ENCODE measurements at regions not wholly inside any gene's neighbourhood (a gene's known extent, or its start where the extent isn't known, plus 50 kb on each side); places are given as distances from the start of the nearest gene placed in this dataset.

- no peak overlapping the region for H2BK120ac ChIP-seq (ENCODE audit: low read depth, low read length)
- no peak overlapping the region for H2BK15ac ChIP-seq (ENCODE audit: low read length)
- H3K79me1 ChIP-seq (ENCODE audit: low read depth, low read length) = no peaks in the 10 kb centered on the region
- H3K9me3 ChIP-seq (replicated peaks in 1 of 2; ENCODE audit: control insufficient read depth in 2 of 2, insufficient read depth in 1 of 2, low read depth in 1 of 2, low read length in 2 of 2) = no peaks in the 10 kb centered on the region
- no peaks in the 10 kb centered on the region for H3K27me3 ChIP-seq (ENCODE audit: control insufficient read depth in 3 of 3, insufficient read depth in 3 of 3, low read depth in 1 of 3, low read length in 3 of 3)
- no peak overlapping the region for H2BK12ac ChIP-seq (ENCODE audit: low read length)
- no CpG with 5 or more reads among the region's 4 CpGs for WGBS, 2 donors (ENCODE audit: extremely low coverage in 2 of 2, insufficient read length in 2 of 2, insufficient replicate concordance in 1 of 2)
- no peak overlapping the region for H2BK5ac ChIP-seq (ENCODE audit: low read length)
- H3K23ac ChIP-seq (ENCODE audit: low read depth, low read length, poor library complexity) = no peak overlapping the region
- H3K27ac ChIP-seq (replicated peaks; ENCODE audit: low read length) = no peak overlapping the region
- no peak overlapping the region for H2AK5ac ChIP-seq (ENCODE audit: low read depth, low read length)
- H3K9ac ChIP-seq (ENCODE audit: low read depth, low read length, poor library complexity) = no peak overlapping the region
- H4K8ac ChIP-seq (ENCODE audit: low read depth, low read length) = no peak overlapping the region
- H3K4me2 ChIP-seq (ENCODE audit: insufficient read depth, low read length, poor library complexity, severe bottlenecking) = no peak overlapping the region
- no peak overlapping the region for H4K91ac ChIP-seq (ENCODE audit: low read depth, low read length, poor library complexity)
- no peaks in the 10 kb centered on the region for H3K4me1 ChIP-seq (ENCODE audit: control insufficient read depth in 2 of 2, insufficient read depth in 1 of 2, low read depth in 1 of 2, low read length in 2 of 2)
- no peak overlapping the region for H3K4me3 ChIP-seq (ENCODE audit: low read length in 2 of 2)
- no peak overlapping the region for H3K4ac ChIP-seq (ENCODE audit: low read length)
- no peak overlapping the region for H3K18ac ChIP-seq (ENCODE audit: low read length)
- no peak overlapping the region for H3K14ac ChIP-seq (ENCODE audit: low read length)
- no peak for DNase-seq (ENCODE audit: low spot score)
- H3K36me3 ChIP-seq (replicated peaks in 1 of 2; ENCODE audit: control insufficient read depth in 2 of 2, insufficient read depth in 2 of 2, low read length in 2 of 2) = no peaks in the 10 kb centered on the region
- H2AFZ ChIP-seq (ENCODE audit: low read length) = no peak overlapping the region
Measured at GRCh38 chr1:75035536-75035935, 98.7 kb upstream of the LHX8 start.

GRCh38 chr1:75053207-75053606 is 81.0 kb upstream of the LHX8 start:
- no peak for DNase-seq (ENCODE audit: low spot score)
- WGBS, 2 donors (ENCODE audit: extremely low coverage in 2 of 2, insufficient read length in 2 of 2, insufficient replicate concordance in 1 of 2) = no CpG with 5 or more reads among the region's 2 CpGs

GRCh38 chr1:75058424-75058823 is 75.8 kb upstream of the LHX8 start:
- Histone ChIP-seq H3K9ac (ENCODE audit: low read depth, low read length, poor library complexity) (no peak overlapping the region), H2BK15ac (ENCODE audit: low read length) (no peak overlapping the region), H4K8ac (ENCODE audit: low read depth, low read length) (no peak overlapping the region), H3K36me3 (replicated peaks in 1 of 2; ENCODE audit: control insufficient read depth in 2 of 2, insufficient read depth in 2 of 2, low read length in 2 of 2) (no peaks in the 10 kb centered on the region), H3K4me3 (ENCODE audit: low read length in 2 of 2) (no peak overlapping the region), H4K91ac (ENCODE audit: low read depth, low read length, poor library complexity) (no peak overlapping the region), H3K27me3 (ENCODE audit: control insufficient read depth in 3 of 3, insufficient read depth in 3 of 3, low read depth in 1 of 3, low read length in 3 of 3) (no peaks in the 10 kb centered on the region), H2AFZ (ENCODE audit: low read length) (no peak overlapping the region), H3K23ac (ENCODE audit: low read depth, low read length, poor library complexity) (no peak overlapping the region), H3K27ac (replicated peaks; ENCODE audit: low read length) (no peak overlapping the region), H2BK120ac (ENCODE audit: low read depth, low read length) (no peak overlapping the region), H3K79me1 (ENCODE audit: low read depth, low read length) (no peaks in the 10 kb centered on the region), H3K4me1 (ENCODE audit: control insufficient read depth in 2 of 2, insufficient read depth in 1 of 2, low read depth in 1 of 2, low read length in 2 of 2) (no peaks in the 10 kb centered on the region), H3K4me2 (ENCODE audit: insufficient read depth, low read length, poor library complexity, severe bottlenecking) (no peak overlapping the region), H2AK5ac (ENCODE audit: low read depth, low read length) (no peak overlapping the region), H3K18ac (ENCODE audit: low read length) (no peak overlapping the region), H3K4ac (ENCODE audit: low read length) (no peak overlapping the region), H2BK5ac (ENCODE audit: low read length) (no peak overlapping the region), H3K14ac (ENCODE audit: low read length) (no peak overlapping the region), H2BK12ac (ENCODE audit: low read length) (no peak overlapping the region), H3K9me3 (replicated peaks in 1 of 2; ENCODE audit: control insufficient read depth in 2 of 2, insufficient read depth in 1 of 2, low read depth in 1 of 2, low read length in 2 of 2) (no peaks in the 10 kb centered on the region)
- no peak for DNase-seq (ENCODE audit: low spot score)

More at GRCh38 chr1:75053207-75053606, 81.0 kb upstream of the LHX8 start:
- H3K27ac ChIP-seq (replicated peaks; ENCODE audit: low read length) = no peak overlapping the region
- no peaks in the 10 kb centered on the region for H3K79me1 ChIP-seq (ENCODE audit: low read depth, low read length)
- H2AFZ ChIP-seq (ENCODE audit: low read length) = no peak overlapping the region
- H2BK5ac ChIP-seq (ENCODE audit: low read length) = no peak overlapping the region
- H3K4ac ChIP-seq (ENCODE audit: low read length) = no peak overlapping the region
- no peak overlapping the region for H3K14ac ChIP-seq (ENCODE audit: low read length)
- H2BK120ac ChIP-seq (ENCODE audit: low read depth, low read length) = no peak overlapping the region
- no peak overlapping the region for H4K8ac ChIP-seq (ENCODE audit: low read depth, low read length)
- no peaks in the 10 kb centered on the region for H3K36me3 ChIP-seq (replicated peaks in 1 of 2; ENCODE audit: control insufficient read depth in 2 of 2, insufficient read depth in 2 of 2, low read length in 2 of 2)
- no peak overlapping the region for H2AK5ac ChIP-seq (ENCODE audit: low read depth, low read length)
- no peak overlapping the region for H2BK12ac ChIP-seq (ENCODE audit: low read length)
- no peak overlapping the region for H3K9ac ChIP-seq (ENCODE audit: low read depth, low read length, poor library complexity)
- H2BK15ac ChIP-seq (ENCODE audit: low read length) = no peak overlapping the region
- H3K4me2 ChIP-seq (ENCODE audit: insufficient read depth, low read length, poor library complexity, severe bottlenecking) = no peak overlapping the region
- no peaks in the 10 kb centered on the region for H3K9me3 ChIP-seq (replicated peaks in 1 of 2; ENCODE audit: control insufficient read depth in 2 of 2, insufficient read depth in 1 of 2, low read depth in 1 of 2, low read length in 2 of 2)
- H3K4me3 ChIP-seq (ENCODE audit: low read length in 2 of 2) = no peak overlapping the region
- no peak overlapping the region for H3K23ac ChIP-seq (ENCODE audit: low read depth, low read length, poor library complexity)
- H3K27me3 ChIP-seq (ENCODE audit: control insufficient read depth in 3 of 3, insufficient read depth in 3 of 3, low read depth in 1 of 3, low read length in 3 of 3) = no peaks in the 10 kb centered on the region
- no peaks in the 10 kb centered on the region for H3K4me1 ChIP-seq (ENCODE audit: control insufficient read depth in 2 of 2, insufficient read depth in 1 of 2, low read depth in 1 of 2, low read length in 2 of 2)
- H3K18ac ChIP-seq (ENCODE audit: low read length) = no peak overlapping the region
- H4K91ac ChIP-seq (ENCODE audit: low read depth, low read length, poor library complexity) = no peak overlapping the region

GRCh38 chr1:75062111-75062510 is 72.1 kb upstream of the LHX8 start:
- no peaks in the 10 kb centered on the region for H3K4me1 ChIP-seq (ENCODE audit: control insufficient read depth in 2 of 2, insufficient read depth in 1 of 2, low read depth in 1 of 2, low read length in 2 of 2)

More at GRCh38 chr1:75062111-75062510, 72.1 kb upstream of the LHX8 start:
- H3K9me3 ChIP-seq (replicated peaks in 1 of 2; ENCODE audit: control insufficient read depth in 2 of 2, insufficient read depth in 1 of 2, low read depth in 1 of 2, low read length in 2 of 2) = no peaks in the 10 kb centered on the region
- no peak overlapping the region for H3K27ac ChIP-seq (replicated peaks; ENCODE audit: low read length)
- no CpG with 5 or more reads among the region's 1 CpG for WGBS, 2 donors (ENCODE audit: extremely low coverage in 2 of 2, insufficient read length in 2 of 2, insufficient replicate concordance in 1 of 2)
- no peak overlapping the region for H3K23ac ChIP-seq (ENCODE audit: low read depth, low read length, poor library complexity)
- H3K4ac ChIP-seq (ENCODE audit: low read length) = no peak overlapping the region
- H3K18ac ChIP-seq (ENCODE audit: low read length) = no peak overlapping the region
- H3K27me3 ChIP-seq (ENCODE audit: control insufficient read depth in 3 of 3, insufficient read depth in 3 of 3, low read depth in 1 of 3, low read length in 3 of 3) = no peaks in the 10 kb centered on the region
- no peak overlapping the region for H3K14ac ChIP-seq (ENCODE audit: low read length)
- no peak overlapping the region for H2BK15ac ChIP-seq (ENCODE audit: low read length)
- no peaks in the 10 kb centered on the region for H3K36me3 ChIP-seq (replicated peaks in 1 of 2; ENCODE audit: control insufficient read depth in 2 of 2, insufficient read depth in 2 of 2, low read length in 2 of 2)
- H2AK5ac ChIP-seq (ENCODE audit: low read depth, low read length) = no peak overlapping the region
- H2AFZ ChIP-seq (ENCODE audit: low read length) = no peak overlapping the region
- H4K8ac ChIP-seq (ENCODE audit: low read depth, low read length) = no peak overlapping the region
- no peaks in the 10 kb centered on the region for H3K79me1 ChIP-seq (ENCODE audit: low read depth, low read length)
- no peak overlapping the region for H3K4me2 ChIP-seq (ENCODE audit: insufficient read depth, low read length, poor library complexity, severe bottlenecking)
- no peak overlapping the region for H4K91ac ChIP-seq (ENCODE audit: low read depth, low read length, poor library complexity)
- H2BK12ac ChIP-seq (ENCODE audit: low read length) = no peak overlapping the region
- H3K4me3 ChIP-seq (ENCODE audit: low read length in 2 of 2) = no peak overlapping the region
- H3K9ac ChIP-seq (ENCODE audit: low read depth, low read length, poor library complexity) = no peak overlapping the region
- H2BK5ac ChIP-seq (ENCODE audit: low read length) = no peak overlapping the region
- no peak for DNase-seq (ENCODE audit: low spot score)
- no peak overlapping the region for H2BK120ac ChIP-seq (ENCODE audit: low read depth, low read length)
